ENCODE measurements at regions not wholly inside any gene's neighbourhood (a gene's known extent, or its start where the extent isn't known, plus 50 kb on each side); places are given as distances from the start of the nearest gene placed in this dataset.

DNA sequence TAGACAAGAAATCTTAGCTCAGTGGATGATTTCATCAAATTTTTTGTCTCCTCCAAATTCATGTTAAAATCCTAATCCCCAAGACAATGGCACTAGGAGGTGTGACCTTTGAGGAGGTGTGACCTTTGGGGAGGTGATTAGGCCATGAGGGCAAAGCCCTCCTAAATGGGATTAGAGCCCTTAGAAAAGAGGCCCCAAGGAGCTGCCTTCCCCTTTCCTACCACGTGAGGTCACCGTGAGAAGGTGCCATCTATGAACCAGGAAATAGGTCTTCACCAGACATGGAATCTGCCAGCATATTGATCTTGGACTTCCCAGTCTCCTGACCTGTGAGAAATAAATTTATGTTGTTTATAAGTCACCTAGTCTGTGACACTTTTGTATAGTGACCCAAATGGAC is 138.7 kb downstream of the TRIM29 start (continued):
- TF ChIP-seq, protein P1, sequence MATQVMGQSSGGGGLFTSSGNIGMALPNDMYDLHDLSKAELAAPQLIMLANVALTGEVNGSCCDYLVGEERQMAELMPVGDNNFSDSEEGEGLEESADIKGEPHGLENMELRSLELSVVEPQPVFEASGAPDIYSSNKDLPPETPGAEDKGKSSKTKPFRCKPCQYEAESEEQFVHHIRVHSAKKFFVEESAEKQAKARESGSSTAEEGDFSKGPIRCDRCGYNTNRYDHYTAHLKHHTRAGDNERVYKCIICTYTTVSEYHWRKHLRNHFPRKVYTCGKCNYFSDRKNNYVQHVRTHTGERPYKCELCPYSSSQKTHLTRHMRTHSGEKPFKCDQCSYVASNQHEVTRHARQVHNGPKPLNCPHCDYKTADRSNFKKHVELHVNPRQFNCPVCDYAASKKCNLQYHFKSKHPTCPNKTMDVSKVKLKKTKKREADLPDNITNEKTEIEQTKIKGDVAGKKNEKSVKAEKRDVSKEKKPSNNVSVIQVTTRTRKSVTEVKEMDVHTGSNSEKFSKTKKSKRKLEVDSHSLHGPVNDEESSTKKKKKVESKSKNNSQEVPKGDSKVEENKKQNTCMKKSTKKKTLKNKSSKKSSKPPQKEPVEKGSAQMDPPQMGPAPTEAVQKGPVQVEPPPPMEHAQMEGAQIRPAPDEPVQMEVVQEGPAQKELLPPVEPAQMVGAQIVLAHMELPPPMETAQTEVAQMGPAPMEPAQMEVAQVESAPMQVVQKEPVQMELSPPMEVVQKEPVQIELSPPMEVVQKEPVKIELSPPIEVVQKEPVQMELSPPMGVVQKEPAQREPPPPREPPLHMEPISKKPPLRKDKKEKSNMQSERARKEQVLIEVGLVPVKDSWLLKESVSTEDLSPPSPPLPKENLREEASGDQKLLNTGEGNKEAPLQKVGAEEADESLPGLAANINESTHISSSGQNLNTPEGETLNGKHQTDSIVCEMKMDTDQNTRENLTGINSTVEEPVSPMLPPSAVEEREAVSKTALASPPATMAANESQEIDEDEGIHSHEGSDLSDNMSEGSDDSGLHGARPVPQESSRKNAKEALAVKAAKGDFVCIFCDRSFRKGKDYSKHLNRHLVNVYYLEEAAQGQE (IDR thresholded peaks at IDR 0.05; ENCODE audit: borderline replicate concordance), result 0 out of 2 replicates have a peak, but pooled peaks have one; percentile 5
- TF ChIP-seq, protein P1 (CRISPR knock-in tag; IDR thresholded peaks at IDR 0.05; ENCODE audit: low read depth), result no peak
- no peak for TF ChIP-seq NCOA6 (IDR thresholded peaks at IDR 0.05)
- no peak for TF ChIP-seq NFXL1 (CRISPR knock-in tag; IDR thresholded peaks at IDR 0.05)
- no peak for TF ChIP-seq PHF8 (IDR thresholded peaks at IDR 0.05; ENCODE audit: borderline replicate concordance, low read length)

All from K562 (cell line).